GM19468 (cell line): ENCODE measurements at regions not wholly inside any gene's neighbourhood (a gene's known extent, or its start where the extent isn't known, plus 50 kb on each side); places are given as distances from the start of the nearest gene placed in this dataset.

Experiments
- ATAC-seq: cut with Tn5 transposase; IDR thresholded peaks from one replicate; pipeline ENCODE4 v1.9.1; 2021; ENCODE audit warnings: mild to moderate bottlenecking, moderate library complexity, moderate number of reproducible peaks; ENCODE audit not compliant: unreplicated experiment; ENCODE audit errors: extremely low read depth

- ATAC-seq: no peak
Measured at GRCh38 chr5:167770461-167770860, 521.0 kb upstream of the WWC1 start.

- ATAC-seq: no peak
Measured at GRCh38 chr5:167771571-167771970, 519.9 kb upstream of the WWC1 start.

GRCh38 chr5:167773668-167774301, 517.7 kb upstream of the WWC1 start:
- ATAC-seq: no peak

- no peak for ATAC-seq
Measured at GRCh38 chr5:167777746-167778145, 513.7 kb upstream of the WWC1 start.

- no peak for ATAC-seq
Measured at GRCh38 chr5:167778228-167778627, 513.2 kb upstream of the WWC1 start.

- ATAC-seq: no peak
Measured at GRCh38 chr5:167779644-167780043, 511.8 kb upstream of the WWC1 start.

GRCh38 chr5:167780177-167780576, 511.3 kb upstream of the WWC1 start:
- no peak for ATAC-seq

- ATAC-seq: no peak
Measured at GRCh38 chr5:167783145-167783817, 508.2 kb upstream of the WWC1 start.

- no peak for ATAC-seq
Measured at GRCh38 chr5:167785106-167785505, 506.3 kb upstream of the WWC1 start.

- ATAC-seq: no peak
Measured at GRCh38 chr5:167785901-167786300, 505.5 kb upstream of the WWC1 start.

- ATAC-seq: no peak
Measured at GRCh38 chr5:167786871-167787578, 504.4 kb upstream of the WWC1 start.

GRCh38 chr5:167790045-167790444, 501.4 kb upstream of the WWC1 start:
- ATAC-seq: no peak

- no peak for ATAC-seq
Measured at GRCh38 chr5:167790462-167791260, 500.8 kb upstream of the WWC1 start.

GRCh38 chr5:167792514-167792913, 498.9 kb upstream of the WWC1 start:
- ATAC-seq: no peak

GRCh38 chr5:167793700-167794099, 497.7 kb upstream of the WWC1 start:
- no peak for ATAC-seq

- no peak for ATAC-seq
Measured at GRCh38 chr5:167794121-167794520, 497.3 kb upstream of the WWC1 start.

GRCh38 chr5:167796672-167797071, 494.8 kb upstream of the WWC1 start:
- no peak for ATAC-seq

- ATAC-seq: no peak
Measured at GRCh38 chr5:167797933-167798332, 493.5 kb upstream of the WWC1 start.

- no peak for ATAC-seq
Measured at GRCh38 chr5:167798448-167798847, 493.0 kb upstream of the WWC1 start.

GRCh38 chr5:167800427-167800826, 491.0 kb upstream of the WWC1 start:
- ATAC-seq: no peak

GRCh38 chr5:167801999-167802398, 489.4 kb upstream of the WWC1 start:
- no peak for ATAC-seq
